Endothelial cell of umbilical vein (primary cell): ENCODE measurements at regions not wholly inside any gene's neighbourhood (a gene's known extent, or its start where the extent isn't known, plus 50 kb on each side); places are given as distances from the start of the nearest gene placed in this dataset.

Experiments
- BruUV-seq: library from RNA; stranded (reverse); fragments of 400-500 nt; replicated peaks from 2 replicates; lab custom pipeline; 2021; lab: Mats Ljungman, UMichigan
- CTCF ChIA-PET: fragments of 300-600, 350-600 bp; sonication (Branson Sonifier 250); formaldehyde crosslinking; loops from one replicate; lab custom pipeline; 2021; ENCODE audit warnings: antibody characterized with exemption, inconsistent platforms; lab: Charles Lee
- POLR2A ChIA-PET: fragments of 300-600, 350-600 bp; sonication (Branson Sonifier 250); formaldehyde crosslinking; loops from one replicate; lab custom pipeline; 2021; ENCODE audit warnings: antibody characterized with exemption, inconsistent platforms; lab: Charles Lee
- DNase-seq: peaks from one replicate; pipeline ENCODE4 v3.0.0-alpha.2; 2011; ENCODE audit warnings: low read depth, low spot score
- FAIRE-seq: peaks from 2 replicates; lab custom pipeline; 2011; peaks lifted over from hg19 to GRCh38; lab: Jason Lieb, UNC
- H2AFZ ChIP-seq: 2 replicates; pipeline ENCODE4 v1.6.0; 2012; ENCODE audit warnings: low read depth, low read length, control low read depth, inconsistent platforms
- H3K27ac ChIP-seq: 2 replicates; pipeline ENCODE4 v1.5.1; 2011; ENCODE audit warnings: low read depth, mild to moderate bottlenecking, control low read depth, low read length, moderate library complexity; ENCODE audit not compliant: insufficient read depth
- H3K27me3 ChIP-seq, 2 experiments: 2 replicates each; pipeline versions ENCODE4 v1.6.0 to v1.6.1; 2011; ENCODE audit warnings: low read length in 2 of 2, mixed read lengths in 1 of 2; ENCODE audit not compliant: control insufficient read depth in 2 of 2, insufficient read depth in 2 of 2
- H3K36me3 ChIP-seq, 2 experiments: 2 replicates in 1 of 2; 3 replicates in 1 of 2; pipeline ENCODE4 v1.5.1; 2011; ENCODE audit warnings: low read length in 2 of 2, mild to moderate bottlenecking in 1 of 2, moderate library complexity in 1 of 2; ENCODE audit not compliant: control insufficient read depth in 2 of 2, insufficient read depth in 2 of 2; ENCODE audit errors: extremely low read depth in 1 of 2
- H3K4me1 ChIP-seq: 3 replicates; pipeline ENCODE4 v1.5.1; 2011; ENCODE audit warnings: mild to moderate bottlenecking, low read length; ENCODE audit not compliant: control insufficient read depth, insufficient read depth; ENCODE audit errors: extremely low read depth
- H3K4me2 ChIP-seq: 2 replicates; pipeline ENCODE4 v1.6.1; 2011; ENCODE audit warnings: low read length, control low read depth, mixed read lengths; ENCODE audit not compliant: insufficient read depth
- H3K4me3 ChIP-seq, 3 experiments: fragments of 200-600 bp in 1 of 3; sonication (generic), shearing (Covaris generic) in 1 of 3; replicated peaks in 1 of 3; 2 replicates each; pipeline ENCODE4 v1.5.1; 2011 to 2016; ENCODE audit warnings: control low read depth in 3 of 3, low read length in 3 of 3, mild to moderate bottlenecking in 2 of 3, inconsistent platforms in 1 of 3, low read depth in 1 of 3, moderate library complexity in 1 of 3; ENCODE audit not compliant: insufficient read depth in 1 of 3
- H3K79me2 ChIP-seq: 2 replicates; pipeline ENCODE4 v1.6.0; 2012; ENCODE audit warnings: low read length, inconsistent platforms; ENCODE audit not compliant: control insufficient read depth, insufficient read depth
- H3K9ac ChIP-seq: replicated peaks from 2 replicates; pipeline ENCODE3; 2011; ENCODE audit warnings: low read length, control low read depth; ENCODE audit not compliant: insufficient read depth; ENCODE audit errors: extremely low read depth
- H3K9me1 ChIP-seq: replicated peaks from 3 replicates; pipeline ENCODE4 v1.6.0; 2011; ENCODE audit warnings: mild to moderate bottlenecking, low read length; ENCODE audit not compliant: control insufficient read depth, insufficient read depth; ENCODE audit errors: extremely low read depth
- H3K9me3 ChIP-seq: replicated peaks from 2 replicates; pipeline ENCODE4 v1.5.1; 2012; ENCODE audit warnings: low read length, inconsistent platforms; ENCODE audit not compliant: control insufficient read depth, insufficient read depth
- H4K20me1 ChIP-seq: replicated peaks from 2 replicates; pipeline ENCODE3; 2011; ENCODE audit warnings: mild to moderate bottlenecking, low read length; ENCODE audit not compliant: control insufficient read depth, insufficient read depth; ENCODE audit errors: extremely low read depth
- CTCF ChIP-seq, 2 donors: IDR thresholded peaks; 1 replicate in 1 of 2; 2 replicates in 1 of 2; pipeline ENCODE4 v1.5.1; 2011; ENCODE audit warnings: low read length in 2 of 2, mild to moderate bottlenecking in 2 of 2, moderate library complexity in 2 of 2, control low read depth in 1 of 2, inconsistent platforms in 1 of 2, low read depth in 1 of 2; ENCODE audit not compliant: insufficient read depth in 1 of 2; ENCODE audit errors: extremely low read depth in 1 of 2
- EZH2 ChIP-seq: IDR thresholded peaks from 2 replicates; pipeline ENCODE4 v1.6.1; 2012; ENCODE audit warnings: borderline replicate concordance, low read depth, mild to moderate bottlenecking, moderate library complexity, low read length, inconsistent platforms; ENCODE audit not compliant: severe bottlenecking
- FOS ChIP-seq: IDR thresholded peaks from 2 replicates; pipeline ENCODE4 v1.6.1; 2011; ENCODE audit warnings: mild to moderate bottlenecking, low read length, moderate library complexity, borderline replicate concordance; ENCODE audit not compliant: insufficient read depth
- GATA2 ChIP-seq: IDR thresholded peaks from 2 replicates; pipeline ENCODE4 v1.7.0; 2011; ENCODE audit warnings: low read depth, mild to moderate bottlenecking, moderate library complexity, mixed read lengths, low read length; ENCODE audit not compliant: insufficient read length, insufficient read depth
- JUN ChIP-seq: IDR thresholded peaks from 2 replicates; pipeline ENCODE4 v1.6.1; 2011; ENCODE audit warnings: borderline replicate concordance, low read depth; ENCODE audit not compliant: insufficient read length, insufficient read depth
- MAX ChIP-seq: IDR thresholded peaks from 2 replicates; pipeline ENCODE4 v1.6.1; 2011; ENCODE audit not compliant: insufficient read depth, insufficient read length
- MYC ChIP-seq: IDR thresholded peaks from one replicate; pipeline ENCODE4 v1.6.1; 2011; ENCODE audit warnings: mild to moderate bottlenecking, low read depth, low read length
- POLR2A ChIP-seq: IDR thresholded peaks from 2 replicates; pipeline ENCODE4 v1.6.1; 2012; ENCODE audit warnings: low read depth, mild to moderate bottlenecking, control low read depth, low read length
- POLR2AphosphoS5 ChIP-seq: IDR thresholded peaks from 2 replicates; pipeline ENCODE4 v1.6.1; 2012; ENCODE audit warnings: low read depth, mild to moderate bottlenecking, control low read depth, low read length, moderate library complexity; ENCODE audit not compliant: insufficient read depth
- dilution Hi-C: fragments of 300-500 bp; cut with MboI; formaldehyde crosslinking; loops from one replicate; pipeline ENCODE4 v1.15.0; 2019; ENCODE audit warnings: low sequenced_read_pairs; ENCODE audit not compliant: extremely low pct_ligation_motif_present
- intact Hi-C: fragments of 100-400 bp; cut with micrococcal nuclease; formaldehyde crosslinking; loops from one replicate; pipeline ENCODE4 v1.10.0; 2022

- Histone ChIP-seq H3K79me2 (no peaks in the 10 kb centered on the region), H3K9ac (no peak overlapping the region), H3K4me1 (no peaks in the 10 kb centered on the region), H2AFZ (no peak overlapping the region), H3K36me3 (no peaks in the 10 kb centered on the region), H3K4me2 (no peak overlapping the region), H3K27me3 (no peaks in the 10 kb centered on the region), H3K4me3 (no peak overlapping the region), H3K9me1 (no peaks in the 10 kb centered on the region), H3K9me3 (no peaks in the 10 kb centered on the region), H4K20me1 (no peaks in the 10 kb centered on the region), H3K27ac (no peak overlapping the region)
- BruUV-seq, result no TSS peak
- ChIA-PET CTCF (no interaction called here), POLR2A (no interaction called here)
- dilution Hi-C loops (no loop called here), intact Hi-C loops (no loop called here)
- FAIRE-seq (no peak), DNase-seq (no peak)
- TF ChIP-seq POLR2AphosphoS5 (no peak), MYC (no peak), JUN (no peak), CTCF (IDR thresholded peaks at IDR 0.05; ENCODE audit: extremely low read depth in 1 of 2, insufficient read depth in 1 of 2, low read depth in 1 of 2, low read length in 2 of 2) (no peak), EZH2 (no peak), GATA2 (no peak), FOS (no peak), POLR2A (no peak), MAX (no peak)
These were observed 170.2 kb upstream of the SMAD3 start for GRCh38 chr15:66894986-66895780.
